ENCODE measurements at regions not wholly inside any gene's neighbourhood (a gene's known extent, or its start where the extent isn't known, plus 50 kb on each side); places are given as distances from the start of the nearest gene placed in this dataset.

- 49% methylated on average over 6 of the region's 6 CpGs for WGBS
- H3K4me1 ChIP-seq (replicated peaks) = no peaks in the 10 kb centered on the region
- no peaks in the 10 kb centered on the region for H3K36me3 ChIP-seq
- no peak overlapping the region for H3K27ac ChIP-seq
- H3K4me3 ChIP-seq = no peak overlapping the region
- H3K9me3 ChIP-seq = no peaks in the 10 kb centered on the region
- no peaks in the 10 kb centered on the region for H3K27me3 ChIP-seq (replicated peaks; ENCODE audit: insufficient read depth)
- intact Hi-C loops (cut with DNase I) = loop anchor here (10.0 kb wide), 2 partner anchors 60 to 100 kb away; partner anchors contain the start of gene DOP1B
- no peak for TF ChIP-seq POLR2A (IDR thresholded peaks at IDR 0.05)
- TF ChIP-seq, protein P1, sequence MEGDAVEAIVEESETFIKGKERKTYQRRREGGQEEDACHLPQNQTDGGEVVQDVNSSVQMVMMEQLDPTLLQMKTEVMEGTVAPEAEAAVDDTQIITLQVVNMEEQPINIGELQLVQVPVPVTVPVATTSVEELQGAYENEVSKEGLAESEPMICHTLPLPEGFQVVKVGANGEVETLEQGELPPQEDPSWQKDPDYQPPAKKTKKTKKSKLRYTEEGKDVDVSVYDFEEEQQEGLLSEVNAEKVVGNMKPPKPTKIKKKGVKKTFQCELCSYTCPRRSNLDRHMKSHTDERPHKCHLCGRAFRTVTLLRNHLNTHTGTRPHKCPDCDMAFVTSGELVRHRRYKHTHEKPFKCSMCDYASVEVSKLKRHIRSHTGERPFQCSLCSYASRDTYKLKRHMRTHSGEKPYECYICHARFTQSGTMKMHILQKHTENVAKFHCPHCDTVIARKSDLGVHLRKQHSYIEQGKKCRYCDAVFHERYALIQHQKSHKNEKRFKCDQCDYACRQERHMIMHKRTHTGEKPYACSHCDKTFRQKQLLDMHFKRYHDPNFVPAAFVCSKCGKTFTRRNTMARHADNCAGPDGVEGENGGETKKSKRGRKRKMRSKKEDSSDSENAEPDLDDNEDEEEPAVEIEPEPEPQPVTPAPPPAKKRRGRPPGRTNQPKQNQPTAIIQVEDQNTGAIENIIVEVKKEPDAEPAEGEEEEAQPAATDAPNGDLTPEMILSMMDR (IDR thresholded peaks at IDR 0.05) = no peak
- TF ChIP-seq POLR2AphosphoS5 (IDR thresholded peaks at IDR 0.05) = no peak
- DNase-seq (ENCODE audit: low spot score) = no peak
These were observed 65.7 kb upstream of the MORC3 start for GRCh38 chr21:36254106-36254941.

- DNase-seq (ENCODE audit: low spot score) = no peak
These were observed 64.3 kb upstream of the MORC3 start for GRCh38 chr21:36255663-36256062.

DNA sequence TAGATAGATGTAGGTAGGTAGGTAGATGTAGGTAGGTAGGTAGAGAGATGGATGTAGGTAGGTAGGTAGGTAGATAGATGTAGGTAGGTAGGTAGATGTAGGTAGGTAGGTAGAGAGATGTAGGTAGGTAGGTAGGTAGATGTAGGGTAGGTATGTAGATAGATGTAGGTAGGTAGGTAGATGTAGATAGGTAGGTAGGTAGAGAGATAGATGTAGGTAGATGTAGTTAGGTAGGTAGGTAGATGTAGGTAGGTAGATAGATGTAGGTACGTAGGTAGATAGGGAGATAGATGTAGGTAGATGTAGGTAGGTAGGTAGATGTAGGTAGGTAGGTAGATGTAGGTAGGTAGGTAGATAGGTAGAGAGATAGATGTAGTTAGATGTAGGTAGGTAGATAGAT lies 62.3 kb upstream of the MORC3 start:
- Histone ChIP-seq H3K36me3 (no peaks in the 10 kb centered on the region), H3K27me3 (replicated peaks; ENCODE audit: insufficient read depth) (no peaks in the 10 kb centered on the region), H3K9me3 (no peaks in the 10 kb centered on the region), H3K27ac (no peak overlapping the region), H3K4me1 (replicated peaks) (no peaks in the 10 kb centered on the region), H3K4me3 (no peak overlapping the region)
- 39% methylated on average over 1 of the region's 1 CpG for WGBS
- intact Hi-C loops (cut with DNase I) = loop anchor here (10.0 kb wide), 2 partner anchors 57 to 103 kb away; partner anchors contain the start of gene DOP1B
- no peak for TF ChIP-seq POLR2A (IDR thresholded peaks at IDR 0.05)
- no peak for TF ChIP-seq POLR2AphosphoS5 (IDR thresholded peaks at IDR 0.05)
- TF ChIP-seq, protein P1 (IDR thresholded peaks at IDR 0.05) = no peak
- DNase-seq (ENCODE audit: low spot score) = no peak

More at GRCh38 chr21:36255663-36256062, 64.3 kb upstream of the MORC3 start:
- Histone ChIP-seq H3K27me3 (replicated peaks; ENCODE audit: insufficient read depth) (no peaks in the 10 kb centered on the region), H3K4me1 (replicated peaks) (no peaks in the 10 kb centered on the region), H3K27ac (no peak overlapping the region), H3K9me3 (no peaks in the 10 kb centered on the region), H3K4me3 (no peak overlapping the region), H3K36me3 (no peaks in the 10 kb centered on the region)
- WGBS = 92% methylated on average over 5 of the region's 5 CpGs
- intact Hi-C loops (cut with DNase I) = loop anchor here (10.0 kb wide), 2 partner anchors 59 to 101 kb away; partner anchors contain the start of gene DOP1B
- TF ChIP-seq POLR2A (IDR thresholded peaks at IDR 0.05) (no peak), POLR2AphosphoS5 (IDR thresholded peaks at IDR 0.05) (no peak)
- TF ChIP-seq, protein P1 (IDR thresholded peaks at IDR 0.05) = no peak

GRCh38 chr21:36260030-36260787 lies 59.8 kb upstream of the MORC3 start:
- Histone ChIP-seq H3K36me3 (peaks cover 0 to 3% of the 10 kb centered on the region in 2 donors), H3K27me3 (replicated peaks; ENCODE audit: insufficient read depth) (no peaks in the 10 kb centered on the region), H3K4me1 (replicated peaks) (no peaks in the 10 kb centered on the region), H3K9me3 (no peaks in the 10 kb centered on the region), H3K27ac (peak overlapping the region; percentile 77 to 78), H3K4me3 (peak overlapping the region; percentile 20 to 25)
- peak; percentile 50 for DNase-seq (ENCODE audit: low spot score)
- 39% methylated on average over 10 of the region's 10 CpGs for WGBS
- intact Hi-C loops (cut with DNase I) = no loop called here
- TF ChIP-seq, protein P1 (IDR thresholded peaks at IDR 0.05) = peak; percentile 68 to 79 (median 74)
- no peak for TF ChIP-seq POLR2A (IDR thresholded peaks at IDR 0.05)
- TF ChIP-seq POLR2AphosphoS5 (IDR thresholded peaks at IDR 0.05) = peak; percentile 70
